Lung (tissue), 11 donors: ENCODE measurements at regions not wholly inside any gene's neighbourhood (a gene's known extent, or its start where the extent isn't known, plus 50 kb on each side); places are given as distances from the start of the nearest gene placed in this dataset.

ENCODE experiments used
- ATAC-seq: fragments of 200-7000 bp; cut with Tn5 transposase; one replicate; pipeline ENCODE4 v1.9.1; 2020; ENCODE audit warnings: moderate number of reproducible peaks; ENCODE audit not compliant: insufficient read depth, low FRiP score
- DNase-seq, 3 donors: peaks; one replicate each; pipeline ENCODE4 v3.0.0-alpha.2; 2013 to 2017
- H3K27ac ChIP-seq, 2 donors: one replicate each; pipeline ENCODE4 v1.5.1; 2013; ENCODE audit warnings: mild to moderate bottlenecking in 2 of 2, moderate library complexity in 2 of 2, control low read depth in 1 of 2, inconsistent platforms in 1 of 2, low read depth in 1 of 2, low read length in 1 of 2
- H3K27me3 ChIP-seq, 3 donors: one replicate each; pipeline ENCODE4 v1.5.1; 2013; ENCODE audit warnings: low read length in 2 of 3; ENCODE audit not compliant: control insufficient read depth in 3 of 3, insufficient read depth in 3 of 3
- H3K36me3 ChIP-seq, 4 donors: one replicate each; pipeline ENCODE4 v1.5.1; 2013; ENCODE audit warnings: low read length in 4 of 4, mild to moderate bottlenecking in 1 of 4, moderate library complexity in 1 of 4; ENCODE audit not compliant: control insufficient read depth in 4 of 4, insufficient read depth in 4 of 4
- H3K4me1 ChIP-seq, 5 donors: one replicate each; pipeline ENCODE4 v1.5.1; 2013; ENCODE audit warnings: low read length in 5 of 5, mild to moderate bottlenecking in 2 of 5, moderate library complexity in 1 of 5; ENCODE audit not compliant: control insufficient read depth in 5 of 5, insufficient read depth in 5 of 5
- H3K4me3 ChIP-seq: one replicate; pipeline ENCODE4 v1.5.1; 2013; ENCODE audit warnings: mild to moderate bottlenecking, control low read depth, moderate library complexity
- H3K9ac ChIP-seq, 2 donors: one replicate each; pipeline ENCODE4 v1.5.1; 2013; ENCODE audit warnings: low read length in 2 of 2, control low read depth in 1 of 2; ENCODE audit not compliant: insufficient read depth in 1 of 2
- H3K9me3 ChIP-seq, 4 donors: one replicate each; pipeline ENCODE4 v1.5.1; 2013; ENCODE audit warnings: low read length in 3 of 4, mild to moderate bottlenecking in 1 of 4, moderate library complexity in 1 of 4; ENCODE audit not compliant: control insufficient read depth in 4 of 4, insufficient read depth in 3 of 4
- WGBS, 2 donors: extraction: QIAGEN DNeasy Blood & Tissue Kit; methylation state at CpG; one replicate each; pipeline ENCODE4 v1.1.7; 2013; 5-methylcytosine and 5-hydroxymethylcytosine counted together
- TF ChIP-seq, protein P1 (sequence below): IDR thresholded peaks from 2 replicates; pipeline ENCODE4 v1.5.1; 2012; ENCODE audit warnings: mild to moderate bottlenecking; ENCODE audit errors: control extremely low read depth, extremely low read depth
- donor health status: control.
- donor health status: control.
- donor health status: Bipolar disorder and iron deficiency.
- donor health status: healthy.
- donor health status: DM: yes; HTN: yes; CAD: no.

DNA sequence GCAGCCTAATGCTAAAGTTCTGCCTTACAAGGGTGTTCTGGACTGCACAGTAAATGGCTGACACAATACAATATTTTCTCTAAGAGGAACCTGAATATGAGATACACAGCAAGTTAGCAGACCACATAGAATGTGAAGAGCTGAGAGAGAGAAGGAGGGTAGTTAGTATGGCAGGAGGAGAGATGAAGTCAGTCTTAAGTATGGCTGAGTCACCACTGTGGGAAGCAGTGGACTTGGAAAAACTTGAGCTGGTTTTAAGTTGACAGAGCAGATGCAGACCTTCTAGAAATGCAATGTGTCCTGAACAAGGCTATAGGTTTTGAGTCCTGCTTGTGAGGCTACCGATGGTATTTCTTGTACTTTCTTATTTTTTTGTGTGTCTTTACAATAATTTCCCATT lies 172.5 kb downstream of the SH2D1A start:
- no peaks in the 10 kb centered on the region for H3K4me1 ChIP-seq
- H3K4me3 ChIP-seq = no peak overlapping the region
- DNase-seq (no peak), ATAC-seq (no peak)
- H3K27ac ChIP-seq = no peak overlapping the region
- no peaks in the 10 kb centered on the region for H3K27me3 ChIP-seq
- 76 to 93% methylated on average over 1 of the region's 1 CpG for WGBS, 2 donors
- TF ChIP-seq, protein P1, sequence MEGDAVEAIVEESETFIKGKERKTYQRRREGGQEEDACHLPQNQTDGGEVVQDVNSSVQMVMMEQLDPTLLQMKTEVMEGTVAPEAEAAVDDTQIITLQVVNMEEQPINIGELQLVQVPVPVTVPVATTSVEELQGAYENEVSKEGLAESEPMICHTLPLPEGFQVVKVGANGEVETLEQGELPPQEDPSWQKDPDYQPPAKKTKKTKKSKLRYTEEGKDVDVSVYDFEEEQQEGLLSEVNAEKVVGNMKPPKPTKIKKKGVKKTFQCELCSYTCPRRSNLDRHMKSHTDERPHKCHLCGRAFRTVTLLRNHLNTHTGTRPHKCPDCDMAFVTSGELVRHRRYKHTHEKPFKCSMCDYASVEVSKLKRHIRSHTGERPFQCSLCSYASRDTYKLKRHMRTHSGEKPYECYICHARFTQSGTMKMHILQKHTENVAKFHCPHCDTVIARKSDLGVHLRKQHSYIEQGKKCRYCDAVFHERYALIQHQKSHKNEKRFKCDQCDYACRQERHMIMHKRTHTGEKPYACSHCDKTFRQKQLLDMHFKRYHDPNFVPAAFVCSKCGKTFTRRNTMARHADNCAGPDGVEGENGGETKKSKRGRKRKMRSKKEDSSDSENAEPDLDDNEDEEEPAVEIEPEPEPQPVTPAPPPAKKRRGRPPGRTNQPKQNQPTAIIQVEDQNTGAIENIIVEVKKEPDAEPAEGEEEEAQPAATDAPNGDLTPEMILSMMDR = no peak
- no peaks in the 10 kb centered on the region for H3K36me3 ChIP-seq
- no peaks in the 10 kb centered on the region for H3K9me3 ChIP-seq
- no peak overlapping the region for H3K9ac ChIP-seq

GRCh38 chrX:124524852-124525251 lies 178.5 kb downstream of the SH2D1A start:
- Histone ChIP-seq H3K27me3 (peaks cover 0 to 4% (median 0%) of the 10 kb centered on the region in 3 donors), H3K4me3 (no peak overlapping the region), H3K4me1 (no peaks in the 10 kb centered on the region), H3K9ac (no peak overlapping the region), H3K9me3 (no peaks in the 10 kb centered on the region), H3K27ac (no peak overlapping the region), H3K36me3 (no peaks in the 10 kb centered on the region)
- WGBS, 2 donors = 75 to 90% methylated on average over 3 of the region's 3 CpGs
- ATAC-seq (no peak), DNase-seq (no peak)
- TF ChIP-seq, protein P1 = no peak

DNA sequence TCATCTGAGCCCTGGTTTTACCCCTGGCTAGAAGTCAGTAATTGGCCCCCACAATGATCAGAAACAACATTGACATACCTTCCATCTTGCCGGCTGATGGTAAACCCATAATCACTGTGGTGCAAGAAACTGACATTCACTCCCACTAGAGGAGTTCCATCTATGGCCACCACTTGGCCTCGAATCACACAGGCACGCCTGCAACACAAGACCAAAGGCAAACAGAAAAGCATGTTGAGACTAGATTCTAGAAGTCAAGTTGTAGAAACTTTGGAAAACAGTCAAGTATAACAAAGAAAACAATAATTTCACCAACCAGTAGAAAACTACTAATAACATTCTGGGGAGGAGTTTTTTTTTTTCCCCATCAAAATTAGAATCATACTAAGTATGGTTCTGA lies 183.4 kb downstream of the SH2D1A start:
- ATAC-seq = no peak
- 63 to 77% methylated on average over 3 of the region's 3 CpGs for WGBS, 2 donors
- H3K9ac ChIP-seq = no peak overlapping the region

More for the DNA sequence above, 183.4 kb downstream of the SH2D1A start:
- Histone ChIP-seq H3K27ac (no peak overlapping the region), H3K4me1 (no peaks in the 10 kb centered on the region), H3K27me3 (peaks cover 0 to 2% (median 0%) of the 10 kb centered on the region in 3 donors), H3K36me3 (no peaks in the 10 kb centered on the region), H3K9me3 (no peaks in the 10 kb centered on the region), H3K4me3 (no peak overlapping the region)
- TF ChIP-seq, protein P1 = no peak
- DNase-seq = no peak
